Mucosa of descending colon (tissue), 3 donors: ENCODE measurements at regions not wholly inside any gene's neighbourhood (a gene's known extent, or its start where the extent isn't known, plus 50 kb on each side); places are given as distances from the start of the nearest gene placed in this dataset.
A peak's percentile ranks its signal among the peaks of the same experiment; 100 is the strongest.

Experiments
- ATAC-seq: fragments of 200-7000 bp; cut with Tn5 transposase; one replicate; pipeline ENCODE4 v1.9.1; 2020; ENCODE audit warnings: mild to moderate bottlenecking, moderate library complexity
- DNase-seq, 3 donors: peaks; one replicate each; pipeline ENCODE4 v3.0.0-alpha.2; 2020
- H3K36me3 ChIP-seq: fragments of 200-600 bp; one replicate; pipeline ENCODE4 v1.8.0; 2021; ENCODE audit warnings: low read depth, mild to moderate bottlenecking
- H3K4me1 ChIP-seq: fragments of 200-600 bp; one replicate; pipeline ENCODE4 v1.8.0; 2021; ENCODE audit warnings: low read depth, mild to moderate bottlenecking
- H3K4me3 ChIP-seq: fragments of 200-600 bp; one replicate; pipeline ENCODE4 v1.8.0; 2021; ENCODE audit warnings: mild to moderate bottlenecking
- H3K9me3 ChIP-seq: fragments of 200-600 bp; one replicate; pipeline ENCODE4 v1.8.0; 2021; ENCODE audit warnings: mild to moderate bottlenecking
- CTCF ChIP-seq: fragments of 200-600 bp; IDR thresholded peaks from one replicate; pipeline ENCODE4 v1.8.0; 2022; ENCODE audit warnings: antibody characterized with exemption, mild to moderate bottlenecking
- intact Hi-C, 2 donors: fragments of 100-400 bp; cut with DNase I in 1 of 2; cut with micrococcal nuclease in 1 of 2; formaldehyde crosslinking; loops; one replicate each; pipeline versions ENCODE4 v1.11.0 to v1.11.1; 2022; cut with DNase I, micrococcal nuclease
- donor health status: DM: no; HTN: no; CAD: no; lungs with moderate emphysema.
- donor health status: DM: no; HTN: no; CAD: no.
- donor health status: DM: no; HTN: yes; CAD: no.

DNA sequence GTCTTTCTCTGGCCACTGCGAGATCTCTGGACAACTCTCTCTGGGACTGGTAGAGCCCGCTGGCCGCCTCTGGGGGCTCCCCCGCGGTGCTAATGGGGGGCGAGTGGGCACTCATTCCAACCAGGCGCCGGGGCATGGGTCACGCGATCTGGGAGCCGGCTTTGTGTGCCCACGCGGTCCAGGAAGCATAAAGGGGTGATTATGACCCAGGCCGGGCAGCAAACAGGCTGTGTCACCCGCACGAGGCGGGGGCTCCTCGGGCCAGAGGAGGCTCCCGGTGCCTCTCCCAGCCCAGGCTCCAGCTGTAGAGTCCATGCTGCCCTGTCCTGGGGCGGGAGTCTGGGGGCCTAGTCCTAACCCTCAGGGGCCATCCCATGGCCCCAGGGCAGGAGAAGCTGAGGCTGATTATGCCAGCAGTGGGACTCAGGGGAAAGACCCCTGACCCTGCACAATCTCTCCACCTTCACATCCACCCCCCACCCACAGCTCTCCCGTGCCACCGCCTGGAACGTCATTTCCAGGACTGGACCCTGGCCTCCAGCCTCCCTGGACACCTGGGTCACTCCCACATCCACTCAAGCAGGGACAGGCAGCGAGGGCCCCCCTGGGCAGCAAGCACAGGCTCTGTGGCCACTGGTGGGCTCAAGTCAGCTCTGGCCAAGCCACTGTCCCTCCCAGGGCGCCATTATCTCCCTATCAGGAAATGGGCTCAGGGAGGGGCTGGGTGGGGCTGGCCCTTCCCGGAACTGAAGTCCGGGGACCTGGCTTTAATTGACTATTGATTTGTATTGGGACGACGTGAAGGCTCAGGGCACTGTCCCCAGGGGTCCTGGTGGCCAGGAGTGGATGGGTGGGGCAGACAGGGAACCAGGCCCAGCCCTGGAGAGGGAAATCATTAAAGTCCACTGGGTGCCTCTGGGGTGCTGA is 50.0 kb downstream of the PTPRS start:
- ATAC-seq, result no peak
- H3K36me3 ChIP-seq, result no peaks in the 10 kb centered on the region
- H3K9me3 ChIP-seq, result no peaks in the 10 kb centered on the region
- intact Hi-C loops, result no loop called here
- DNase-seq, result no peak
- no peak for TF ChIP-seq CTCF
- H3K4me3 ChIP-seq, result no peak overlapping the region
- peaks cover 11% of the 10 kb centered on the region for H3K4me1 ChIP-seq

DNA sequence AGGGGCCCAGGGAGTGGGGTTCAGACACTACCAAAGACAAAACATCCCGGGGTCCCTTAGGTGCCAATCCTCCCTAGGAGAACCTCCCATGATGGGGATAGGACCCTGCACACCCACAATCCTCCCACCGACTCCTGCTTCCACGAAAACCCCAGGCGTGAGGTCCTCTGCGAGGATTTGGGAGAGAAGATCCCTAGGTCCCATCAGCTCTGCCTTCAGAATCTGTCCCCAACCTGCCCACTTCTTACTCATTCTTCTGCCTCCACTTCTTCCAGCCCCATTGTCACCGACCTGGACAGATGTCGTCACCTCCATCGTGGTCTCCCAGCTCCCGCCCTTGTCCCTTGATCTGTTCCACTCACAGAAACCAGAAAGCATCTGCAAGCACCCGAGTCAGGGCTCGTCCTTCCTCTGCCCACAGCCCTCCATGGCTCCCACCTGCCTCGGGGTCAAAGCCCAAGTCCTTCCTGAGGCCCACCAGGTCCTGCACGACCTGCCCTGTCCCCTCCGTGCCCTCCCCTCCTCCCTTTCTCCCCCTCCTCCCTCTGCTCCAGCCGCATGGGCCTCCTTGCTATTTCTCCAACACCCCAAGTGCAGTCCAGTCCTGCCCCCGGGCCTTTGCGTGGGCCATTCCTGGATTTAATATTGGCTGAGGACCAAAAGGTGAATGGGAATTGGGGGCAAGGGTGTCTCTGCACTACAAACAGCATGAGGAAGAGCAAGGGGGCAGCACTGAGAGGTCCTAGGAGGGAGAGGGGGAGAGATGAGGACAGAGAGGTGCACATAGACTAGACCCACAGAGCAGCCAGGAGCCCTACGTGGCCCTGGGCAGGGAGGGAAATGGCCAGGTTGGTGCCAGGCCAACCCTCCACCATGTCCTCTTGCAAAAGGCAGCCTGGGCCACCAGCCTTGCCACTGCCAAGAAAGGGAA is 51.3 kb downstream of the PTPRS start:
- peaks cover 11% of the 10 kb centered on the region for H3K4me1 ChIP-seq
- intact Hi-C loops, result no loop called here
- TF ChIP-seq CTCF, result no peak
- DNase-seq (no peak), ATAC-seq (no peak)
- no peaks in the 10 kb centered on the region for H3K9me3 ChIP-seq
- no peaks in the 10 kb centered on the region for H3K36me3 ChIP-seq
- H3K4me3 ChIP-seq, result no peak overlapping the region

DNA sequence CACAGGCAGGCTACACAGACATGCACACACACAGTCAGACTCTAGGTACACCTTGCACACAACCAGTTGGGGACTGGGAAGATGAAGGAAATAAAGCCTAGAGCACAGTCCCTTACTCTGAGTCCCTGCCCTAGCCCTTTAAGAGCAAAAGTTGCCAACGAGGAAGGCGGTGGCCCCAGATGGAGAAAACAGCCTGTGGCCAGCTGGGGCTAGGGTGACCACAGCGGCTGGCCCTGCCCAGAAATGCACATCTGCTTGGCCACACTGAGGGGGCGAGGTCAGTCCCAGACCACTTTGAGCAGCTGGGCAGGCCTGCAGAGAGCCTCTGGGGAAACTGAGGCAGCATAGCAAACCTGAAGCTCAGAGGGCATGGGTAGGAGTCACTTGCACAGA is 52.3 kb downstream of the PTPRS start:
- intact Hi-C loops, result no loop called here
- DNase-seq (peak in 1 of 3 donors; percentile 31), ATAC-seq (peak; percentile 11)
- Histone ChIP-seq H3K36me3 (no peaks in the 10 kb centered on the region), H3K4me1 (peaks cover 11% of the 10 kb centered on the region), H3K4me3 (no peak overlapping the region), H3K9me3 (no peaks in the 10 kb centered on the region)
- TF ChIP-seq CTCF, result no peak

GRCh38 chr19:5287066-5287465 is 53.5 kb downstream of the PTPRS start:
- Histone ChIP-seq H3K4me1 (peaks cover 2% of the 10 kb centered on the region), H3K36me3 (no peaks in the 10 kb centered on the region), H3K9me3 (no peaks in the 10 kb centered on the region), H3K4me3 (no peak overlapping the region)
- intact Hi-C loops, result no loop called here
- DNase-seq, result no peak
- no peak for TF ChIP-seq CTCF
- no peak for ATAC-seq

- no peak for DNase-seq
- intact Hi-C loops, result no loop called here
- no peaks in the 10 kb centered on the region for H3K9me3 ChIP-seq
- no peaks in the 10 kb centered on the region for H3K36me3 ChIP-seq
- no peak for TF ChIP-seq CTCF
- ATAC-seq, result no peak
- no peak overlapping the region for H3K4me3 ChIP-seq
- H3K4me1 ChIP-seq, result no peaks in the 10 kb centered on the region
Measured at GRCh38 chr19:5286465-5287029, 54.1 kb downstream of the PTPRS start.
